ENCODE measurements at regions not wholly inside any gene's neighbourhood (a gene's known extent, or its start where the extent isn't known, plus 50 kb on each side); places are given as distances from the start of the nearest gene placed in this dataset.

- H3K18ac ChIP-seq (ENCODE audit: extremely low read depth, low read length): no peak overlapping the region
- no peak for TF ChIP-seq E2F6 (IDR thresholded peaks at IDR 0.05)
- H3K79me1 ChIP-seq (ENCODE audit: low read depth, low read length): no peaks in the 10 kb centered on the region
- 91% methylated on average over 3 of the region's 3 CpGs; no CpG with 5 or more reads in 1 of the 2 experiments for WGBS, 2 experiments (ENCODE audit: extremely low coverage in 1 of 2, insufficient coverage in 1 of 2, insufficient read length in 1 of 2, insufficient replicate concordance in 2 of 2, low coverage in 1 of 2, low lambda C conversion rate in 2 of 2, missing lambda C conversion rate in 1 of 2)
- H4K5ac ChIP-seq (ENCODE audit: insufficient read length, low read depth, low read length): no peak overlapping the region
- H4K20me1 ChIP-seq (replicated peaks in 1 of 2; ENCODE audit: control insufficient read depth in 1 of 2, insufficient read depth in 2 of 2, low read length in 2 of 2): no peaks in the 10 kb centered on the region
- H3K4ac ChIP-seq (replicated peaks; ENCODE audit: insufficient read length, low read depth, low read length): no peak overlapping the region
- no peak overlapping the region for H2AFZ ChIP-seq (ENCODE audit: low read length)
- no peak overlapping the region for H2BK20ac ChIP-seq (ENCODE audit: low read length)
- no peaks in the 10 kb centered on the region for H3K23me2 ChIP-seq (ENCODE audit: low read depth, low read length)
- H3K4me2 ChIP-seq (ENCODE audit: insufficient read depth in 1 of 2, low read depth in 2 of 2, low read length in 2 of 2): no peak overlapping the region
- no peak overlapping the region for H2BK12ac ChIP-seq (ENCODE audit: low read depth, low read length)
- H3K9ac ChIP-seq (replicated peaks in 1 of 4; ENCODE audit: extremely low read depth in 1 of 4, low read depth in 3 of 4, low read length in 3 of 4): no peak overlapping the region
- no peak overlapping the region for H4K91ac ChIP-seq (replicated peaks; ENCODE audit: insufficient read length, low read length)
- H3K36me3 ChIP-seq (ENCODE audit: control insufficient read depth in 2 of 4, insufficient read depth in 4 of 4, low read length in 3 of 4): no peaks in the 10 kb centered on the region
- H2BK15ac ChIP-seq (ENCODE audit: low read length): no peak overlapping the region
- H3K4me1 ChIP-seq (replicated peaks in 1 of 4; ENCODE audit: control insufficient read depth in 3 of 4, insufficient read depth in 4 of 4, low read length in 3 of 4): no peaks in the 10 kb centered on the region
- DNase-seq (ENCODE audit: low read depth in 1 of 2, low spot score in 2 of 2) (no peak), FAIRE-seq (no peak)
- H3K56ac ChIP-seq (replicated peaks; ENCODE audit: insufficient read length, low read depth, low read length): no peak overlapping the region
- H3K79me2 ChIP-seq (ENCODE audit: control insufficient read depth in 1 of 2, insufficient read depth in 2 of 2, low read length in 2 of 2): no peaks in the 10 kb centered on the region
- POLR2A ChIA-PET (ENCODE audit: partially characterized antibody): no interaction called here
- CTCF ChIA-PET (ENCODE audit: partially characterized antibody): interaction anchor here (0.9 to 1.1 kb wide), 2 partner anchors 119 to 387 kb away, joined by 3 read pairs; partner anchors contain the start of gene BCL2L11
- H3K27me3 ChIP-seq (replicated peaks in 1 of 4; ENCODE audit: control insufficient read depth in 3 of 4, extremely low read depth in 1 of 4, insufficient read depth in 3 of 4, low read length in 3 of 4): no peaks in the 10 kb centered on the region; a peak in 1 of 7 replicates
- no peak overlapping the region for H3K14ac ChIP-seq (ENCODE audit: insufficient read length)
- H3K27ac ChIP-seq (ENCODE audit: low read depth, low read length): no peak overlapping the region
- no peak overlapping the region for H3K23ac ChIP-seq (ENCODE audit: insufficient read length)
- no peak overlapping the region for H2AK5ac ChIP-seq (ENCODE audit: low read depth, low read length)
- H4K8ac ChIP-seq (ENCODE audit: extremely low read depth, insufficient read depth, low read length): no peak overlapping the region
- H3K4me3 ChIP-seq (ENCODE audit: extremely low read depth in 1 of 4, insufficient read depth in 2 of 4, low read depth in 3 of 4, low read length in 4 of 4): no peak overlapping the region
- H2BK5ac ChIP-seq (ENCODE audit: low read depth, low read length): no peak overlapping the region
- no peak overlapping the region for H2BK120ac ChIP-seq (replicated peaks; ENCODE audit: low read depth, low read length)
- peaks cover 0 to 3% of the 10 kb centered on the region in 2 experiments; a peak in 1 of 4 replicates for H3K9me3 ChIP-seq (ENCODE audit: insufficient read depth in 2 of 2, low read depth in 1 of 2, low read length in 1 of 2)
Observed at GRCh38 chr2:111239581-111240249, 119.0 kb downstream of the BCL2L11 start.

Data from H1 (cell line).